Natural killer cell (primary cell): ENCODE measurements at regions not wholly inside any gene's neighbourhood (a gene's known extent, or its start where the extent isn't known, plus 50 kb on each side); places are given as distances from the start of the nearest gene placed in this dataset.

Source experiments
- ATAC-seq, 3 donors: fragments of 150-1000 bp in 2 of 3; fragments of 200-7000 bp in 1 of 3; cut with Tn5 transposase; 1 replicate in 1 of 3; 2 replicates in 2 of 3; pipeline ENCODE4 v1.10.0; 2021; ENCODE audit warnings: mild to moderate bottlenecking in 2 of 3, moderate library complexity in 2 of 3
- DNase-seq, 2 donors: peaks; one replicate each; pipeline versions ENCODE4 v3.0.0 to v3.0.0-alpha.2; 2013 to 2021; ENCODE audit warnings: mixed read lengths in 1 of 2
- H3K27ac ChIP-seq: one replicate; pipeline ENCODE4 v1.5.1; 2013; ENCODE audit warnings: mild to moderate bottlenecking, low read length
- H3K27me3 ChIP-seq: one replicate; pipeline ENCODE4 v1.6.1; 2013; ENCODE audit warnings: low read length; ENCODE audit not compliant: control insufficient read depth, insufficient read depth
- H3K36me3 ChIP-seq: one replicate; pipeline ENCODE4 v1.6.1; 2013; ENCODE audit warnings: low read length; ENCODE audit not compliant: control insufficient read depth, insufficient read depth
- H3K4me1 ChIP-seq: one replicate; pipeline ENCODE4 v1.6.1; 2013; ENCODE audit warnings: low read length; ENCODE audit not compliant: control insufficient read depth, insufficient read depth
- H3K4me3 ChIP-seq: one replicate; pipeline ENCODE4 v1.5.1; 2013; ENCODE audit warnings: low read length
- H3K9me3 ChIP-seq: one replicate; pipeline ENCODE4 v1.6.1; 2013; ENCODE audit warnings: low read length; ENCODE audit not compliant: control insufficient read depth, insufficient read depth
- H3K27ac Mint-ChIP-seq, 2 donors: one replicate each; pipeline ENCODE4 v1.8.0; 2022; ENCODE audit warnings: mild to moderate bottlenecking in 2 of 2, mixed read lengths in 2 of 2, moderate library complexity in 1 of 2
- H3K27me3 Mint-ChIP-seq, 2 donors: one replicate each; pipeline ENCODE4 v1.8.0; 2022; ENCODE audit warnings: low read depth in 2 of 2, mixed read lengths in 2 of 2
- H3K36me3 Mint-ChIP-seq: one replicate; pipeline ENCODE4 v1.8.0; 2022; ENCODE audit warnings: mixed read lengths
- H3K4me1 Mint-ChIP-seq, 2 donors: one replicate each; pipeline ENCODE4 v1.8.0; 2022; ENCODE audit warnings: mixed read lengths in 2 of 2
- H3K4me3 Mint-ChIP-seq: one replicate; pipeline ENCODE4 v1.8.0; 2022; ENCODE audit warnings: mild to moderate bottlenecking, moderate library complexity, mixed read lengths
- H3K9me3 Mint-ChIP-seq, 2 donors: one replicate each; pipeline ENCODE4 v1.8.0; 2022; ENCODE audit warnings: mixed read lengths in 2 of 2
- WGBS: methylation state at CpG from one replicate; pipeline ENCODE4 v1.1.7; 2013; ENCODE audit warnings: missing lambda C conversion rate; ENCODE audit not compliant: insufficient coverage; 5-methylcytosine and 5-hydroxymethylcytosine counted together
- intact Hi-C: fragments of 100-400 bp; cut with micrococcal nuclease; formaldehyde crosslinking; loops from one replicate; pipeline ENCODE4 v1.14.2; 2022
- TF ChIP-seq, protein P1 (sequence below): fragments of 200-600 bp; IDR thresholded peaks from one replicate; pipeline ENCODE4 v1.8.0; 2022; ENCODE audit warnings: antibody characterized with exemption

DNA sequence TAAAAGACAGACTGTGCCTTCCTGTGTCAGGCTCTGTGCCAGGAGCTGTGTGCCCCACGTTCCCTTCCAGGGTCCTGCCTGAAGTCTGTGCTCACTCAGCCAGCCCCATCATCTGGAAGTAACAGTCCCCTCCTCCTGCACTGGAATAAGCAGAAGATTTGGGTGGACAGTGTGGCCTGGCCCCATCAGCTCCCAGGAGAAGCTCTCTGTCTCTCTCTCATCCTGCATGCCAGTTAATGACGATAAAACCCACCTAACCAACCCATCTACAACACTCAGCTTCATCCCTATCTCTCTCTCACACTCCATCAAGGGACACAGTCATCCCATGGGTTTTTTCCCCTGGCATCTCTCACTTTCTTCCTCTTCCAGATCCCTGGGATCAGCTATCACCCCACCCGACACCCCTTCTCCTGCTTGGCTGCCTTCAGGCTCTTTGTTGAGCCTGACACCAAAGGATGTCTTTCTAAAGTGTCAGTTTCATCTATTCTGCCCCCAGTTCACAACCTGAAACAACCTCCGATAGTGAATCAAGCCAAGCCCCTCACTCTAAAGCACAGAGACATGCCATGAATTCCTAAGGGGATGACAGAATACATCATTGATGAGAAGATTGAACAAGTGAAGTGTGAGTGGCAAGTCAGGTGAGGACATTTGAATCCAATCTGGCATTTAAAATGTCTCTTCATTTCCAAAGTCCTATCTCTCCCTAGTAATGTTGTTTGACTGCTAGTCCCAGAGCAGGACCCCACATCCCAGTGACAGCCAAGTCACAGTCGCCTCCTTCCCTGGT, 91.4 kb upstream of the TOP3B start:
- no peaks in the 10 kb centered on the region for H3K4me1 ChIP-seq
- TF ChIP-seq, protein P1, sequence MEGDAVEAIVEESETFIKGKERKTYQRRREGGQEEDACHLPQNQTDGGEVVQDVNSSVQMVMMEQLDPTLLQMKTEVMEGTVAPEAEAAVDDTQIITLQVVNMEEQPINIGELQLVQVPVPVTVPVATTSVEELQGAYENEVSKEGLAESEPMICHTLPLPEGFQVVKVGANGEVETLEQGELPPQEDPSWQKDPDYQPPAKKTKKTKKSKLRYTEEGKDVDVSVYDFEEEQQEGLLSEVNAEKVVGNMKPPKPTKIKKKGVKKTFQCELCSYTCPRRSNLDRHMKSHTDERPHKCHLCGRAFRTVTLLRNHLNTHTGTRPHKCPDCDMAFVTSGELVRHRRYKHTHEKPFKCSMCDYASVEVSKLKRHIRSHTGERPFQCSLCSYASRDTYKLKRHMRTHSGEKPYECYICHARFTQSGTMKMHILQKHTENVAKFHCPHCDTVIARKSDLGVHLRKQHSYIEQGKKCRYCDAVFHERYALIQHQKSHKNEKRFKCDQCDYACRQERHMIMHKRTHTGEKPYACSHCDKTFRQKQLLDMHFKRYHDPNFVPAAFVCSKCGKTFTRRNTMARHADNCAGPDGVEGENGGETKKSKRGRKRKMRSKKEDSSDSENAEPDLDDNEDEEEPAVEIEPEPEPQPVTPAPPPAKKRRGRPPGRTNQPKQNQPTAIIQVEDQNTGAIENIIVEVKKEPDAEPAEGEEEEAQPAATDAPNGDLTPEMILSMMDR, result no peak
- Mint-ChIP-seq H3K27me3 (peaks cover 18 to 35% of the 10 kb centered on the region in 2 donors), H3K4me1 (no peaks in the 10 kb centered on the region), H3K27ac (no peak overlapping the region), H3K4me3 (no peak overlapping the region), H3K9me3 (no peaks in the 10 kb centered on the region), H3K36me3 (no peaks in the 10 kb centered on the region)
- no peaks in the 10 kb centered on the region for H3K36me3 ChIP-seq
- no peak overlapping the region for H3K27ac ChIP-seq
- peaks cover 5% of the 10 kb centered on the region for H3K27me3 ChIP-seq
- no peaks in the 10 kb centered on the region for H3K9me3 ChIP-seq
- intact Hi-C loops, result no loop called here
- ATAC-seq (no peak), DNase-seq (no peak)
- no peak overlapping the region for H3K4me3 ChIP-seq
- 82% methylated on average over 5 of the region's 5 CpGs for WGBS

DNA sequence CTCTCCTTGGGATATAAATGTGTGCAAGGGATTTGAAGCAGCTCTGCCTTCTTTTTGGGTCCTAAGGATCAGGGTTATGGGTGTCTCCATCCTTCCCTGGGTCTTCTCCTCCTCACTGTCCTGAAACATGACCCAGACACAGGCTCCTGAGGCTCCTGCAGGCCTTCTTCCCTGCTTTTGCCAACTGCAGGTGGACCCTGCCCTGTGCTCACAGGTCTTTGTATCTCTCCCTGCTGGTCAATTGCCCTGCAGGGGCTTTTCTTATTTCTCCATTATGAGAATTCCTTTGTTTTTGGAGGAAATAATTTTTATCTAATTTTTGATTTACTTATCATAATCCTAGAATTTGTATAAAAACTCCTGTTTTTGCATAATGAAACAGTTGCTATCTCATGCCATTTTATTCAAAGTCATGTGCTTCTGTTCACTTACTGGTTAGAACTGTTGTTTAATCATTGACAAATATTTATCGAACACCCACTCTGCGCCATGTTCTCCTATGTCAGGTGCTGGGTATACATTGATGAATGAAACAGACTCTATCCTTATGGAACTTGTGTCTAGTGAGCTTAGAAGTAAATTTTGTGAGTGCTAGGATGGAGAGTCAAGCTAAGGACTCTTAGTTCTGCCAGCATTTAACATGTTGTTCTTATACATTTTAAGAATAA, 89.7 kb upstream of the TOP3B start:
- peaks cover 5% of the 10 kb centered on the region for H3K27me3 ChIP-seq
- no peaks in the 10 kb centered on the region for H3K4me1 Mint-ChIP-seq
- H3K27ac Mint-ChIP-seq, result no peak overlapping the region
- intact Hi-C loops, result no loop called here
- no peak overlapping the region for H3K4me3 ChIP-seq
- H3K36me3 ChIP-seq, result no peaks in the 10 kb centered on the region
- ATAC-seq, result no peak
- H3K9me3 ChIP-seq, result no peaks in the 10 kb centered on the region
- 80% methylated on average over 1 of the region's 2 CpGs for WGBS
- H3K4me1 ChIP-seq, result no peaks in the 10 kb centered on the region
- no peaks in the 10 kb centered on the region for H3K9me3 Mint-ChIP-seq
- DNase-seq, result no peak
- no peak overlapping the region for H3K27ac ChIP-seq
- TF ChIP-seq, protein P1, result no peak
- H3K27me3 Mint-ChIP-seq, result peaks cover 18 to 27% of the 10 kb centered on the region in 2 donors
- H3K36me3 Mint-ChIP-seq, result no peaks in the 10 kb centered on the region
- no peak overlapping the region for H3K4me3 Mint-ChIP-seq

DNA sequence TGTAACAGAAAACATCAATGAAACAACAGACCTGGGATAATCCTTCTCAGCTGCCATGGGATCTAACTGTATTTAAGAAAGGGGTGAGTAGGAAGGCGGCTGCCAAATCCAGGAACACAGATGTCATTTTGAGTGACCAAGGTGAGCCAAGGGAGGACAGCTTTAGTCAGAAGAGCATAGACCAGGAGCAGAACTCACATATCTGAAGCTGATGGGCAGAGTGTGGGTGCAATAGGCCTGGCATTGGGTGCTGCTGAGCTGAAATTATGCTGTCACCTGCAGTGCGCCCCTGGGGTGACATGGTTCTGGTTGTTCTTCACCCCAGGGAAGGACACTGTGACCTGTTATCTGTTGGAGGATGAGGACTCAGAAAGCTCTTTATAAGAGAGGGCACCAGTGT, 88.9 kb upstream of the TOP3B start:
- DNase-seq (no peak), ATAC-seq (no peak)
- Mint-ChIP-seq H3K27ac (no peak overlapping the region), H3K27me3 (peaks cover 15 to 22% of the 10 kb centered on the region in 2 donors), H3K4me1 (no peaks in the 10 kb centered on the region), H3K9me3 (no peaks in the 10 kb centered on the region), H3K4me3 (no peak overlapping the region), H3K36me3 (no peaks in the 10 kb centered on the region)
- intact Hi-C loops, result no loop called here
- no peak overlapping the region for H3K4me3 ChIP-seq
- TF ChIP-seq, protein P1, result no peak
- WGBS, result 97% methylated on average over 2 of the region's 2 CpGs
- no peaks in the 10 kb centered on the region for H3K36me3 ChIP-seq
- no peak overlapping the region for H3K27ac ChIP-seq
- H3K4me1 ChIP-seq, result no peaks in the 10 kb centered on the region
- H3K9me3 ChIP-seq, result no peaks in the 10 kb centered on the region
- peaks cover 5% of the 10 kb centered on the region for H3K27me3 ChIP-seq
